ENCODE measurements at regions not wholly inside any gene's neighbourhood (a gene's known extent, or its start where the extent isn't known, plus 50 kb on each side); places are given as distances from the start of the nearest gene placed in this dataset.

DNA sequence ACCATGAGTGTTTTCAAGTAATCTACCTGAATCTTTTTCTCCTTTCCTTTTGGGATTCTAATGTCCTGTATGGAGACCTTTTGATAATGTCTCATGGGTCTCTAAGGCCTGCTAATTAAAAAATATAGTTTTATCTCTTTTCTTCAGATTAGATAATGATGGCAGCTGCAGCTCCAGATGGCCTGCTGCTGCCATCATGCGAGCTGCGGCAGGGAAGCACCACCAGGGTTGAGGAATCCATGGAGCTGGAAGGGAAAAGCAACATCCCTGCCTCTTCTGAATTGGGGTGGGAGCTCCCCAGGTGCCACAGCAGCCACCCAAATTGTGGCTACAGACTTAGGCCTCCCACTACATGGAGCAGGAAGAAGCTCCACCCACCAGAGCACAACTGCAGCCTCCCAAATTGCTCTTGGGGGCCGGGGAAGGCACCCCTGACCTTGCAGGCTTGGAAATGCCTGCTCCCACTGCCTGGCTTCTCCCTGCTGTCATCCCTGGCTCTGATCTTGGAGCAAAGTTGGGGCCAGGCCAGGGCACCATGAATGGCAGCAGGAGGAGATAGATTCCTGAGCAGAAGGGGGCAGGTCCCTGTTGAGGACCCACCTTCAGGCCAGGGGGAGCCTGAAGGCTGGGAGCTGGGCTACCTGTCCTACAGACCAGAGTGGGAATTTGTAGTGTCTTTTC is 189.6 kb upstream of the MAN1A1 start:
- no peak for TF ChIP-seq POLR2A (IDR thresholded peaks at IDR 0.05; ENCODE audit: low read depth, low read length)
- no peak for TF ChIP-seq TAF1 (IDR thresholded peaks at IDR 0.05; ENCODE audit: borderline replicate concordance, low read depth, low read length)
- no peak for TF ChIP-seq POLR2AphosphoS5 (IDR thresholded peaks at IDR 0.05; ENCODE audit: low read depth, low read length)
